ENCODE measurements at regions not wholly inside any gene's neighbourhood (a gene's known extent, or its start where the extent isn't known, plus 50 kb on each side); places are given as distances from the start of the nearest gene placed in this dataset.

DNA sequence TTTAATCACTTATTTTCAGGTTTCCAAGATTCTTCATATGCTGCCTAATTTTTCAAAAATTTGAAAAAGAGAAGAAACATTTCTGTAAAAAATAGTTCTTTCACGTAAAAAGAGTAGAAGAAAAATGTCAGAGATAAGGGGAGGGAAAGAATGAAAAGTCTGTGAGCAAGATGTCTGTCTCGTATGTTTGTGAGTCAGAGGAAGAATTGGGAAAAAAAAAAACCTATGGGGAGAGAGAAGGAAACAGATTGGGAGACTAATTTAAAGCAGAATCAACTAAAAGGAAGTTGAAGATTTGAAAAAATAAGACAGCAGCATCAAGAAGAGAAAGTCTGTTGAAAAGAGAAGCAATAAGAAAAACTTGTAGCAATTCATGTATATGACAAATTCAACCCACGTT, 456.3 kb downstream of the HINT1 start:
- no peak for TF ChIP-seq POLR2A (IDR thresholded peaks at IDR 0.05; ENCODE audit: control extremely low read depth in 1 of 2, low read depth in 2 of 2, low read length in 2 of 2)
- TF ChIP-seq BRCA1 (IDR thresholded peaks at IDR 0.05; ENCODE audit: low read depth, low read length) = no peak
- TF ChIP-seq ZNF274 (IDR thresholded peaks at IDR 0.05; ENCODE audit: borderline replicate concordance, extremely low read depth, low read length) = no peak

Data from H1 (cell line).